ENCODE measurements at regions not wholly inside any gene's neighbourhood (a gene's known extent, or its start where the extent isn't known, plus 50 kb on each side); places are given as distances from the start of the nearest gene placed in this dataset.
"Not testable (repeated sequence)": the region's sequence is repeated elsewhere in the genome, so short reads cannot be mapped to it uniquely, and the experiment has no call there.

DNA sequence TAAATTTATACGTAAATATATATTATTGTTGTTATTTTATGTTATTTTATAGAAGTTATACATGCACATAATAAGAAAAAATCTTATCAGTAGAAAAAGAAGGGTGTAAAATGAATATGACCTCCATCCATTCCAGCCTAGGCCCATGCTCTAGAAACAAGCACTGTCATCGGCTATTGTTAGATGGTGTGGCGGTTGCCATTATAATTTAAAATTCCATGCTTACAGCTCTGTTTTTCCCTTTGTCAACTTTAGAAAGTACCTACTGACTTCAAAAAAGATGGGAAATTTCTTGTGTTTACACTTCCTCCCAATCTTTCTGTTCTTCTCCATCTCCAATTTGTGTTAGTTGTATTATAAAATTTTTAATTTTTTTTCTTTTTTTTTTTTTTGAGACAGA is 61.9 kb upstream of the RDX start:
- no peak overlapping the region for H3K27ac Mint-ChIP-seq
- no peak for DNase-seq (ENCODE audit: low spot score, unreplicated experiment)
- H3K27me3 Mint-ChIP-seq = no peaks in the 10 kb centered on the region
- H3K9me3 Mint-ChIP-seq (ENCODE audit: low read depth) = no peaks in the 10 kb centered on the region
- no peak overlapping the region for H3K4me3 Mint-ChIP-seq (ENCODE audit: low read depth)
- H3K36me3 Mint-ChIP-seq (ENCODE audit: insufficient read depth) = no peaks in the 10 kb centered on the region
- H3K4me1 Mint-ChIP-seq (ENCODE audit: low read depth) = peaks cover 25% of the 10 kb centered on the region
- TF ChIP-seq, protein P1, sequence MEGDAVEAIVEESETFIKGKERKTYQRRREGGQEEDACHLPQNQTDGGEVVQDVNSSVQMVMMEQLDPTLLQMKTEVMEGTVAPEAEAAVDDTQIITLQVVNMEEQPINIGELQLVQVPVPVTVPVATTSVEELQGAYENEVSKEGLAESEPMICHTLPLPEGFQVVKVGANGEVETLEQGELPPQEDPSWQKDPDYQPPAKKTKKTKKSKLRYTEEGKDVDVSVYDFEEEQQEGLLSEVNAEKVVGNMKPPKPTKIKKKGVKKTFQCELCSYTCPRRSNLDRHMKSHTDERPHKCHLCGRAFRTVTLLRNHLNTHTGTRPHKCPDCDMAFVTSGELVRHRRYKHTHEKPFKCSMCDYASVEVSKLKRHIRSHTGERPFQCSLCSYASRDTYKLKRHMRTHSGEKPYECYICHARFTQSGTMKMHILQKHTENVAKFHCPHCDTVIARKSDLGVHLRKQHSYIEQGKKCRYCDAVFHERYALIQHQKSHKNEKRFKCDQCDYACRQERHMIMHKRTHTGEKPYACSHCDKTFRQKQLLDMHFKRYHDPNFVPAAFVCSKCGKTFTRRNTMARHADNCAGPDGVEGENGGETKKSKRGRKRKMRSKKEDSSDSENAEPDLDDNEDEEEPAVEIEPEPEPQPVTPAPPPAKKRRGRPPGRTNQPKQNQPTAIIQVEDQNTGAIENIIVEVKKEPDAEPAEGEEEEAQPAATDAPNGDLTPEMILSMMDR (IDR thresholded peaks at IDR 0.05; ENCODE audit: unreplicated experiment) = no peak

DNA sequence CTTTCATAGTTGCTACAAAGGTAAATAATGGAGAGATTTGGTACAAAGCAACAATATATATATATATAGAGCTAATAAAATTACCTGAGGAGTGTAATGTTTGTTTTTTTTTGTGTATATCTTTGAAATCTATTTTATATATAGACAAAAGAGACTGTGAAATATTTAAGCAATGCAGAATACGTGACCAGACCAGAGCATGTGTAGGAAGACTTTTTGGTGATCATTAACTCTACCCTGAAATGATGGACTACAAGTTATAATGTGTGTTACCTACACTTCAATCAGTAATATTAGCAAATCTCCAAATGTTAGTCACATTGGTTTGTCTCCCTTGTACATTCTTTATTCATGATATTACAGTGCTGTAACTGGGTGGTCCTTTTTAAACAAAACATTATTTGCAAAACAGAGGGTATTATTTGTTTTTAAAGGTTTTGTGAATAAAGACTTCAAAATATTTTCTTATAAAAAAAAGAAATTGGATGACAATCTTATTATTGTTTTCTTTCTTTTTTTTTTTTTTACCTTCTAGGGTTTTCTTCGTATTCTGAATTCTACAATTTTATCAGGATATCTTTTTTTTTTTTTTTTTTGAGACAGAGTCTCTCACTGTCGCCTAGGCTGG is 64.5 kb upstream of the RDX start:
- H3K4me3 Mint-ChIP-seq (ENCODE audit: low read depth); H3K9me3 Mint-ChIP-seq (ENCODE audit: low read depth); H3K27me3 Mint-ChIP-seq; DNase-seq (ENCODE audit: low spot score, unreplicated experiment); H3K36me3 Mint-ChIP-seq (ENCODE audit: insufficient read depth); H3K27ac Mint-ChIP-seq: not testable (repeated sequence)
- H3K4me1 Mint-ChIP-seq (ENCODE audit: low read depth) = peaks cover 20% of the 10 kb centered on the region

DNA sequence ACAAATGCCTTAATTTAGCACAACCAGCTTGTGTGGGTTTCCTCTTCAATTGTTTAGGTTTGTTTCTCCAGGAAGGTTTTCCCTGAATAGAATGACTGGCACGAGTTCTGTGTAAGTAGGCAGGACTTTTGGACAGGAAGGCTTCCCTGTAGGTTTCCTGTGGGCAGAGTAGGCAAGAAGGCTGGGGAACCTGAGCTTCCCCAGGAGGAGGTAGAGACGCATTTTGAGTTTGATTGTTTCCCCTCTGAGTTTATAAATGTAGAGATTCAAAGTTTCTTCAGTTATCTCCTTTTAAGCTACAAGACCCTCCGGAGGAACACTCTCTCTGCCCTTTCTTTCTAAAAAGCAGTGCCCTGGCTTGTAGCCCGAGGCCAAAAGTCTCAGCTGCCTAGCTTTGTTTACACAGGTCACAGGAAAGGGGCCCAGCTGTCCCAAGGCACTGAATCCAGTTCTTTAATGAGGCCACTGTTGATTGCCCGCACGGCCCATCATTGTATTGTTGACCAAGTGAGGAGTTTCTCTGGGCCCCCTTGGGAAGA is 66.6 kb upstream of the RDX start:
- no peak for DNase-seq (ENCODE audit: low spot score, unreplicated experiment)
- TF ChIP-seq, protein P1 (IDR thresholded peaks at IDR 0.05; ENCODE audit: unreplicated experiment) = no peak
- Mint-ChIP-seq H3K9me3 (ENCODE audit: low read depth) (no peaks in the 10 kb centered on the region), H3K27ac (peak overlapping the region; percentile 92), H3K4me1 (ENCODE audit: low read depth) (peaks cover 14% of the 10 kb centered on the region), H3K4me3 (ENCODE audit: low read depth) (peak overlapping the region; percentile 26), H3K36me3 (ENCODE audit: insufficient read depth) (no peaks in the 10 kb centered on the region), H3K27me3 (no peaks in the 10 kb centered on the region)

DNA sequence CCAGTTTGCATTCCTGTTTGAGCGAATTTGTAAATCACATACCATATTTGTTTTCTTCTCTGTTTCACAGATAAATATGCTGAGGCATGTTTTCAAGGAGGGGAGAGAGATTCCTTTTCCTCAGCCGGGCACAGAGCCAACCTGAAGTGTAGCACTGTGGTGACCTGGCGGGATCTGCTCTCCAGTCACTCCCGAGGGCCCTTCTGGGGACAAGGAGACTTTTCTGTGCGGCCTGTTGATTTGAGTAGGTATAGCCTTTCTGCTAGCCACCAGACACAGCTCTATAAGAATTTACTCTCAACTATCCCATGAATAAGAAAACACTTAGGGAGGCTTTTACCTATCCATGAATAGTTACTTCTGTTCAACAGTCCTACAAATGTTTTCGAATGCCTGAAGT is 63.5 kb upstream of the FDX1 start:
- Mint-ChIP-seq H3K9me3 (ENCODE audit: low read depth) (no peaks in the 10 kb centered on the region), H3K36me3 (ENCODE audit: insufficient read depth) (no peaks in the 10 kb centered on the region), H3K27me3 (no peaks in the 10 kb centered on the region), H3K4me1 (ENCODE audit: low read depth) (peaks cover 14% of the 10 kb centered on the region), H3K4me3 (ENCODE audit: low read depth) (no peak overlapping the region), H3K27ac (no peak overlapping the region)
- TF ChIP-seq, protein P1 (IDR thresholded peaks at IDR 0.05; ENCODE audit: unreplicated experiment) = no peak
- no peak for DNase-seq (ENCODE audit: low spot score, unreplicated experiment)

DNA sequence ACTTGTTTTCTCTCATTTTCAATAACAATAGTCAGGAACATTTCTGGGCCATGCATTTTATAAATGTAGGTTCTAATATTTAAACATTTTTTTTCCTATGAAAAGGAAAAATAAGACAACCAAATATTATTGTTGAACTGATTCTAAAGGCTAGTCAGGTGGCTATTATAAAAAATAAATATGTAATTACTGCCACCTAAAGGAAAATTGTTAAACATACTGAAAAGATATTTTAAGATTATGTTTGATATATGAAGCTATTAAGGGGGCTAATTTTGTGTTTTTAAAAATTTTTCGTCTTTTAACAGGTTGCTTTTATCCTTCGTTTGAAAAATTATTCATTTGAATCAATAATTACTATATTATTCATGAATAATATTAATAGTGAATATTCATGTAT is 62.2 kb upstream of the FDX1 start:
- Mint-ChIP-seq H3K9me3 (ENCODE audit: low read depth) (no peaks in the 10 kb centered on the region), H3K27me3 (peaks cover 4% of the 10 kb centered on the region), H3K36me3 (ENCODE audit: insufficient read depth) (no peaks in the 10 kb centered on the region), H3K27ac (no peak overlapping the region), H3K4me1 (ENCODE audit: low read depth) (peaks cover 13% of the 10 kb centered on the region), H3K4me3 (ENCODE audit: low read depth) (no peak overlapping the region)
- no peak for DNase-seq (ENCODE audit: low spot score, unreplicated experiment)
- TF ChIP-seq, protein P1 (IDR thresholded peaks at IDR 0.05; ENCODE audit: unreplicated experiment) = no peak

DNA sequence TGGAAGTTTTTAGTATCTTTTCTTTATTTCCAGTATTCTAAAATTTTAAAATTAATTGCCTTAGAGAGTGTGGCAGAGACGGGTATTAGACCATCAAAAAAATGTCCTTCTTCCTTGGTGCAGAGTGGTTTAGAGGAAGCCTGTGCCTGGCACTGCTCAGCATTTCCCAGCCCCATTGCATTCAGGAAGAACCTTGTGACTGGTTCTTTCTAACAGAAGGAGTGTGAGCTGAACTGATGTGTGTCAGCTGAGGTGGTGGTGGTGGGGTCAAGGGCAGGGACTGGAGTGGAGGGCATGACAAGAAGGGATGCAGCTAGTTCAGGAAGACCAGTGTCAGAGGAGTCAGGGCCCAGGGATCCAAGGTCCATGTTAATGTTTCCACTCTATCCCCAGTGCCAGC is 58.7 kb upstream of the FDX1 start:
- Mint-ChIP-seq H3K27me3 (peaks cover 4% of the 10 kb centered on the region), H3K9me3 (ENCODE audit: low read depth) (no peaks in the 10 kb centered on the region), H3K36me3 (ENCODE audit: insufficient read depth) (no peaks in the 10 kb centered on the region), H3K4me1 (ENCODE audit: low read depth) (peaks cover 3% of the 10 kb centered on the region), H3K27ac (no peak overlapping the region), H3K4me3 (ENCODE audit: low read depth) (no peak overlapping the region)
- TF ChIP-seq, protein P1 (IDR thresholded peaks at IDR 0.05; ENCODE audit: unreplicated experiment) = no peak
- no peak for DNase-seq (ENCODE audit: low spot score, unreplicated experiment)

Data from progenitor cell of endocrine pancreas (in vitro differentiated cells).